Activated CD8-positive, alpha-beta memory T cell treated with anti-CD3 and anti-CD28 coated beads, Interleukin-2, amount 50 U/mL, for 48 hours (primary cell): ENCODE measurements at regions not wholly inside any gene's neighbourhood (a gene's known extent, or its start where the extent isn't known, plus 50 kb on each side); places are given as distances from the start of the nearest gene placed in this dataset.
"Not testable (repeated sequence)": the region's sequence is repeated elsewhere in the genome, so short reads cannot be mapped to it uniquely, and the experiment has no call there.

Experiments used
- DNase-seq: peaks from one replicate; pipeline ENCODE4 v3.0.0-alpha.2; 2020

- DNase-seq = peak; percentile 63
Measured at GRCh38 chr6:788058-788457, 95.1 kb upstream of the EXOC2 start.

DNA sequence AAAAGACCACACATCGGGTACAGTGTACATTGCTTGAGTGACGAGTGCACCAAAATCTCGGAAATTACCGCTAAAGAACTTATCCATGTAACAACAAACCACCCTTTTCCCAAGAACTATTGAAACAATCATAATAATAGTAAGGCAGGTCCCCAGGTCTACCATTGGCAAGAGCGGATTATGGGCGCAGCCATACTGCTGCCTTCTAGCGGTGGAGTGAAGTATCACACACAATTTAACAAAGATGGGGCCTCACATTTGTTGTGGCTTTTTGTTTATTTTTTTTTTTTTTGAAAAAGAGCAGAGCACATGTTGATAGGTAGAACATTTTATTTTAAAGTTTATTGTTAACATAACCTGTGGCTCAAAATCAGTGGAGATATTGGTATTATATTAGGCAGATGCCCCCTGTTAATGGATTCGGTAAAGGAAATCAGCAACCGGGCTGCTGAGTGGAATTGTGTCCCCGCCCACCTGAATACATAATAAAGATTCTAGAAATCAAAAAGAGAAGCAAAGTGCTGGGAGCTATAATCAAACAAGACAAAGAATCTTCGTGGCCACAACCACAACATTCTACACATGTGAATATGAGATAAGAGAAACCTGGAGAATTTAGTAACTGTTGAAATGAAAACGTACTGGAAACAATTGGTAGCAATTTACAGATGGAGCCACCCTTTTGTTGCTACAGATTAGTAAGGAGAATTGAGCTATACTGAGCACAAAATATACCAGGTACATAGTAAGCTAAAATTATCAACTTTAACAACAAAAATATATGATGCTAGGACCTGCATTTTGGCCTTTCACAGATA, 94.2 kb upstream of the EXOC2 start:
- DNase-seq = no peak

GRCh38 chr6:783966-784735, 91.2 kb upstream of the EXOC2 start:
- DNase-seq = no peak

GRCh38 chr6:782141-782540, 89.2 kb upstream of the EXOC2 start:
- no peak for DNase-seq

- no peak for DNase-seq
Measured at GRCh38 chr6:781350-781961, 88.5 kb upstream of the EXOC2 start.

DNA sequence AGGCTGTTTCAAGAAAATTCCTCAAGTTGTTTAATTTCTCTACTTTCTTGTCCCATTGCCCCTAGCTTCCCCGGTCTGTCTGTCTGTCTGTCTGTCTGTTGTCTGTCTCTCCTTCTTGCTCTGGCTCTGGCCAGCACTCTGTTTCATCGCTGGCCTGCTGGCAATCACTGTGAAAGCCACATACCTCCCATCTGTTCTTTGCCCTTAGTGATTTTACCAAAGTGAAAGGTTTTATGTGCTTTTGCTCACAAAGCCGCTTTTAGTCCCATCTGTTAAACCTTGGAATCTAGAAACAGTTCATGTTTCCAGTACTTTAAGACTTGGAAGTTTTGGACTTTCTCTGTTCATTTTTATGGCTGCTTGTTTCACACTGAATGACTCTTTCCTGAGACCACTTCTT, 87.8 kb upstream of the EXOC2 start:
- no peak for DNase-seq

DNA sequence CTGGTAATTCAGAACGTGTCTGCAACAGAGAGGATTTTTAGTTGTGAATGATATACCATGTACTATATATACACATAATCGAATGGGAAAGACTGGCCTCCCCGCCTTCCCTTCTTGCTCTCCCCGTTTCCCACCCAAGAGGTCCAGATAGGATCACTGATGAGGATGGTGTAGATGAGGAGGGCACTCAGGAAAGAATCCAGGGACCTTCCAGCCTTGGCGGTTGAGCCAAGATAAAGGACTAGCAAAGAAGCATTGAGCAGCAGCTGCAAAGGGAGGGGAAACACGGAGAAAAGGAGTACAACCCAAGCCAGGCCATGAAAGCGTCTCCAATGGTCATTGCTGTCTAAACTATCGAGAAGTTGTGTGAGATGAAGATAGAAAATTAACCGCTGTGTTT, 84.0 kb upstream of the EXOC2 start:
- no peak for DNase-seq

GRCh38 chr6:776528-776931, 83.6 kb upstream of the EXOC2 start:
- DNase-seq = no peak

GRCh38 chr6:775863-776262, 82.9 kb upstream of the EXOC2 start:
- no peak for DNase-seq

- DNase-seq = not testable (repeated sequence)
Measured at GRCh38 chr6:771683-772082, 78.7 kb upstream of the EXOC2 start.

GRCh38 chr6:767755-768512, 75.0 kb upstream of the EXOC2 start:
- DNase-seq = no peak

DNA sequence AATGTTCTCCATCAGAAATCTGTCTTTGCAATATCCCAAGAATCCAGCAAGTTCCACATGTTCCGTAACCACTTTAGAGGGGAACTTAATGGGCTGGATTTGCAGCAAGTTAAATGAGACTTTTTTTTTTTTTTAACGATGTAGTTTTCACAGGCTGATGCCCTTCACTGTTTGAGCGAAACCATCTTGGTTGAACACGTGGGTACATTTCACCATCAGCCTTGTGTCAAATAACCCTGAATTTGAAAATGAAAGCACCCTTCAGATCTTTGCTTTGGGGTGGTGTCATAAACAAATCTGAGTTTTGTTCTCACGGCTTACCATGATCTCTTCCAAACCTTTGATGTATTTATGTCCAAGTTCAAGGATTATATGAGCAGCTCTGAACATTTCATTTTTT, 73.7 kb upstream of the EXOC2 start:
- no peak for DNase-seq

DNA sequence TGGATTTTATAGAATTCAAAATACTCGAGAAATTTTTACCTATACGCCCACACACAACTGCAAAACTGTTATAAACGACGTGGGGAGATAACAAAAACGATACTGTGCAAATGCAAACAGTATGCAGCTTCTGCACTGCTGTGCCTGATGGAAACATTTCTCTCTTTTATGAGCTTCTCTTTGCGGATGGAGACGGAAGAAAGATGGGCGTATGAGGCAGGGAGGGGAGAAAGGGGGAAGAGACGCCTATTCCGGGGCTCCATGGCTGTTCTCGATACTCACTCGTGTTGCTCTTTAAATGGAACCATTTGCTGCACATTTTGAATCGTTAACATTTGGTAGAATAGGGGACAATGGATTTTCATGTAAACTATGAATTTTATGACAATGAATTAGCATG, 69.1 kb upstream of the EXOC2 start:
- no peak for DNase-seq

DNA sequence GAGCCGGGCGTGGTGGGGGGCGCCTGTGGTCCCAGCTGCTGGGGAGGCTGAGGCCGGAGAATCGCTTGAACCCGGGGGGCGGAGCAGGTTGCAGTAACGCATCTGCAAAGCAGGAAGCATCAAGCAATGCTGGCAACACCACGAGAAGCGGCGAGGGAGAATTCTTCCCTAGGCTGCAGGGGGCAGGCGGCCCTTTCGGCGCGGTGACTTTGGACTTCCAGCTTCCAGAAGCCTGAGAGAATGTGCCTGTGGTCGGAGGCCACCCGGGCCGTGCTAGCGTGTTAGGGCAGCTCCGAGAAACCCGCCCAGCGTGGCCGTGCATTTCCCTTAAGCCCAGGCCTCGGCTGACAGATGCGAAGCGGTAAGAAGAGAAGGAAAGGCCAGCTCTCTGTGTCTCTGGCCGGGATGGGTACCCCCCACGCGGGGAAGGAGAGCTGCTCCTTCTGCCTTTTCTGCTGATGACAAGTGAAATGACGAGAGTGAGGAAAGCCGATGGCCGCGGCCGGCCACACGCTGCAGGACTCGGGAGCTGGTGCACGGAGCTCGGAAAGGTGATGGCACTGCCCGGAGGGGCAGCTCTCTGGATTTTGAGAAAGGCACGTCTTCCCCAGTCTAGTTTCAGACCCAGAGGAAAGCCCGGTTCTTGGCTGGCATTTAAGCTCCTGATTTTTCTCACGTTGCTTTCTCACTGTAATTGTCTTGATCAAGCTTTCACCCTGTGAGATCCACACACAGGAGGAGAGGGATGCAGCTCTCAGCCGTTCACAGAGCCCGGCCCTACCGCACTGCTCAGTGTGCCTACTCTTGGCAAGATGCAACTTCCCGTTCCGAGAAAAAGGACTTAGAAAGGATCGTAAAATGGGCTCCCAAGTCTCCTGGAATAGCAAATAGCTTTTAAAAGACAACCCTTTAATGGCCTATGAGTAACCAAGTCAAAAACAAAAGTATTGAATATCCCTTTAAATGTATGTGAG, 68.3 kb upstream of the EXOC2 start:
- DNase-seq = no peak

DNA sequence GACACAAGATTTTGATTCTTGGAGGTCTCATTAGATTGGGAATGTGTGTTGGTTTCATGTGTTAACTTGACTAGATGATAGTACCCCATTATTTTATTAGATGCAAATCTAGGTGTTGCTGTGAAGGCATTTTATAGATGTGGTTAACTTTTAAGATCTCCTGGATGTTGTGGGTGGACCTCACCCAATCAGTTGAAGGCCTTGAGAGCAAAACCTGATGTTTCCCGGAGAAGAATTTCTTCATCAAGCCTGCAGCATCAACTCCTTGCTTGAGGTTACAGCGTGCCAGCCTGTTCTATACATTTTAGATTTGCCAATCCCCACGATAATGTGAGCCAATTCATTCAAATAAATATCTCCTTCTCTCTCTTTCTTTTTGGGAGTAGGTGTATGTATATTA, 66.8 kb upstream of the EXOC2 start:
- no peak for DNase-seq

- DNase-seq = no peak
Measured at GRCh38 chr6:756224-756623, 63.3 kb upstream of the EXOC2 start.

DNA sequence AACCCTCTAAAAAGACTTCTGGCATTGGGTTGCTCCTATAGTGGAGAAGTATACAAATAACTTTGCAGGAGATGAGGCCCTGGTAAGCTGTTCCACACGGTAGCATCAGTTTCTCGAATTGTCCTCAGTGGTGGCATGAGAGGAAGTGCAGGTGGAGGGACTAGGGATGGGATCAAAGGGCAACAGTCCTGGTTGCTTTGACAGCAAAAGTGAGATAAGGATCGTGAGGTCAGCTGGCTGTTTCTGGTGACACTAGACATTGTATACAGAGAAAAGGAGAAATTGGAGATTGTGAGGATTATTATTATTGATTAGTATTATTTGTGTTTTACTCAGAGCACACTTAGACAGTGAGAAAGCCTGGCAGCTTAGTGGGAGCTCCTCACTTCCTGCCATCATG, 61.3 kb upstream of the EXOC2 start:
- no peak for DNase-seq

DNA sequence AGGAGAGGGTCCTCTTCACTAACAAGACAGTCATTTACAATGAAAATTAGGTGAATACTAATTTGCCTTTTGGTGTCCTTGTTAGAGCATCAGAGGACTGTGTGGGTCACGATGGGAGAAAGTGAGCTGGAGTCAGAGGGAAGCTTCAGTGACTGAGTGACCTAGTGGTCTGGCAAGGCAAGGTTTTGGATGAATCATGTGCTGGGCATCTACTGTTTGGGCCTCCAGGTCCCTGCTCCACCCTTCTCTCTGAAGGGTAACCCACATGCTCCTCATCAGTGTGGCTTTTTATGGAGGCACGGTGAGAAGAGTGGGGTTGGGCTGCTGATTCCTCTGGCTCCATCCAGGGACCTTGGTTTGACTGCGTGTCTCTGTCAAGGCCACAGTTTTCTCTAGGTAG, 60.5 kb upstream of the EXOC2 start:
- no peak for DNase-seq

DNA sequence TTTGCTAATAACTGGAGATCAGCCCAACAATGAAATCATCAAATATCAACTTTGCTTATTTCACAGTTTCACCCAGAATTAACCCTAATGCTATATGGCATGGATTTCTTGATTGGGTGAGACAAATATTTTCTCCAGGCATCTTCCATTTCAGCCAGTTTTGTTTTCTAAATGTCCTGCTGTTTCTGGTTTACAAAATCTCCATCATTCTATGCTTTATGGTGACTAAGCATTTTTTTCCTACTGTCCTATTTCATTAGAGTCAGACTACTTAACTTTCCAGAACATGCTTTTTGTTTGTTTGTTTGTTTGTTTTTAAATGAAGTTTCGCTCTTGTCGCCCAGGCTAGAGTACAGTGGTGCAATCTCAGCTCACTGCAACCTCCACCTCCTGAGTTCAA, 59.5 kb upstream of the EXOC2 start:
- no peak for DNase-seq

DNA sequence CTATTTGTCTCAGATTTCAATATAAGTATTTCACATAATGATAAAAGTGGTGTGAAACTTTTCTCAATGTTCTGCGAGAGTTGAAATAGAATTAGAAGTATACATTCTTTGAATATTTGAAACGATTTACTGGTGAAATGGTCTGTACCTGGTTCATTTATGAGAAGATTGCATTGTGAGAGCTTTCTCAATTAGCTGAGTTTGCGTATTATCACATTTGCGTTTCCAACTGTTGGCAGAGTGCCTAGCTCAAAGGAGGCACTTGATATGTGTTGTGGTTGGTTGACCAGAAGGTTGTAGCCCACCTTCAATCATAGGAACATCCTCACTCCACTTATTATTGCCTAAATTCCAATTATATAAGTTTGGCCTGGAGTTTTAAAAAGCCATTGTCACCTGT, 58.8 kb upstream of the EXOC2 start:
- no peak for DNase-seq

GRCh38 chr6:747921-748320, 55.0 kb upstream of the EXOC2 start:
- no peak for DNase-seq

GRCh38 chr6:747028-747427, 54.1 kb upstream of the EXOC2 start:
- DNase-seq = no peak
